ENCODE measurements at regions not wholly inside any gene's neighbourhood (a gene's known extent, or its start where the extent isn't known, plus 50 kb on each side); places are given as distances from the start of the nearest gene placed in this dataset.

- H3K4me3 ChIP-seq (ENCODE audit: control insufficient read depth, low read depth, low read length): no peak overlapping the region
- TF ChIP-seq CTCF (conservative IDR thresholded peaks at IDR 0.05; ENCODE audit: control insufficient read depth, insufficient read depth, low read depth, low read length): no peak
- no peak for DNase-seq (ENCODE audit: low read depth)
Measured at GRCh38 chr18:39962546-39962945, 1992.5 kb upstream of the PIK3C3 start.

GRCh38 chr18:39960550-39960949 is 1994.5 kb upstream of the PIK3C3 start:
- no peak for TF ChIP-seq CTCF (conservative IDR thresholded peaks at IDR 0.05; ENCODE audit: control insufficient read depth, insufficient read depth, low read depth, low read length)

GRCh38 chr18:39959839-39960238 is 1995.2 kb upstream of the PIK3C3 start:
- DNase-seq (ENCODE audit: low read depth): peak; percentile 53
- no peak overlapping the region for H3K4me3 ChIP-seq (ENCODE audit: control insufficient read depth, low read depth, low read length)
- no peak for TF ChIP-seq CTCF (conservative IDR thresholded peaks at IDR 0.05; ENCODE audit: control insufficient read depth, insufficient read depth, low read depth, low read length)

More at GRCh38 chr18:39960550-39960949, 1994.5 kb upstream of the PIK3C3 start:
- DNase-seq (ENCODE audit: low read depth): peak; percentile 57
- no peak overlapping the region for H3K4me3 ChIP-seq (ENCODE audit: control insufficient read depth, low read depth, low read length)

- TF ChIP-seq CTCF (conservative IDR thresholded peaks at IDR 0.05; ENCODE audit: control insufficient read depth, insufficient read depth, low read depth, low read length): no peak
- peak; percentile 28 for DNase-seq (ENCODE audit: low read depth)
Measured at GRCh38 chr18:39958876-39959275, 1996.2 kb upstream of the PIK3C3 start.

GRCh38 chr18:39952816-39953215 is 2002.2 kb upstream of the PIK3C3 start:
- TF ChIP-seq CTCF (conservative IDR thresholded peaks at IDR 0.05; ENCODE audit: control insufficient read depth, insufficient read depth, low read depth, low read length): no peak

More at GRCh38 chr18:39958876-39959275, 1996.2 kb upstream of the PIK3C3 start:
- H3K4me3 ChIP-seq (ENCODE audit: control insufficient read depth, low read depth, low read length): no peak overlapping the region

GRCh38 chr18:39951142-39951720 is 2003.8 kb upstream of the PIK3C3 start:
- DNase-seq (ENCODE audit: low read depth): peak; percentile 66
- no peak overlapping the region for H3K4me3 ChIP-seq (ENCODE audit: control insufficient read depth, low read depth, low read length)
- TF ChIP-seq CTCF (conservative IDR thresholded peaks at IDR 0.05; ENCODE audit: control insufficient read depth, insufficient read depth, low read depth, low read length): no peak

More at GRCh38 chr18:39952816-39953215, 2002.2 kb upstream of the PIK3C3 start:
- H3K4me3 ChIP-seq (ENCODE audit: control insufficient read depth, low read depth, low read length): no peak overlapping the region
- DNase-seq (ENCODE audit: low read depth): no peak

Data from fibroblast of mammary gland (primary cell).